DMS 273 (cell line): ENCODE measurements at regions not wholly inside any gene's neighbourhood (a gene's known extent, or its start where the extent isn't known, plus 50 kb on each side); places are given as distances from the start of the nearest gene placed in this dataset.

Experiments used
- DNase-seq: peaks from one replicate; lab custom pipeline; 2025; ENCODE audit not compliant: unreplicated experiment; lab: John Stamatoyannopoulos, UW

DNA sequence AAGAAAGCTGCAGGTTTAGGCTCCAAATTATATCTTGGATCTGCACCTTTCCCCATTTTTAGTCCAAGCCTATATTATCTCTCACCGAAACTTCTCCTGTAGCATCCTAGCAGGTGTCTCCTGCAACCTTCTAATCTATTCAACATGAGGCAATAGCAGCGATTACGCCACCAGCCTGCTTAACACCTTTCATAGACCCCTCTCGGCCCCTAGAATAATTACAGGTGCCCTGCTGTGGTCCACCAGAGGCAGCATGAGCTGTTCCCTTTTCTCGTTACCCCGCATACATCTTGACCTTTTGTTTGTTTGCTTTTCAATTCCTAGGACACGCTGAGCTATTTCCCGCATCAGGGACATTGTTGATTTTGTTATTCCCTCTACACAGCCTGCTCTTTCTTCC lies 361.9 kb downstream of the CYRIA start:
- DNase-seq, result no peak

- DNase-seq, result no peak
Measured at GRCh38 chr2:16303273-16303577, 362.4 kb downstream of the CYRIA start.

DNA sequence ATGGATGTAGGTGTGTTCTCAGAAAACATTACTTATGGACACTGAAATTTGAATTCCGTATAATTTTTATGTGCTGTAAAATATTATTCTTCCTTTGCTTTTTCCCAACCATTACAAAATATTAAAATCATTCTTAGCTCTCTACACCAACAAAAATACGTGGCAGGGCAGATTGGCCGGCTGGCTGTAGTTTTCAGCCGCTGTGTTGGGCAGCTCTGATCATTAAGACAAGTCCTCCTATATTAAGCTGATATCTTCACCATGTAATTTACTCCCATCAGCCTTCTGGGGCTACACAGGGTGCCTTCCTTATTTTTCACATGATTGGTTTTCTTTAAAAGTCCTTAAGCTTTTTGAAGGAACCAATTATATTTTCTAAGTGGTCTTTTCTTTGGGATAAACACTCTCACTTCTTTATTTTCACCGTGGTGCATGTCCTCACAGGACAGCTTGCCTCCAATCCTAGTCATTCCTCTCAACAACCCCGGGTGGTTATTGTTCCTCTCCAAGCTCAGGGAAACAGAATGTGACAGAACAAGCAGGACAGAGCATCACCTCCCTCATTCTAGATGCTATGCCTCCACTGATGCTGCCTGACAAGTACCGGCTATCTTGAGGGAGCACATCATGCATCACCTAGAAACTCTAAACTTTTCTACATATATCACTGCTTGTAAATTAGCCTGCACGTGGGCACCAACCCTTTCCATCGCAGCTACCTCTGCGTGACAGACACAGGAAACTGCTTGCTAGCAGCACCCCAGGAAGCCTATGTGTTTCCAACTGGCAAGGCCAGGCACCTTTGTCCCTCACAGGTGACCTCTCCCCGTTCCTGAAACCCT lies 362.3 kb downstream of the MYCN start:
- DNase-seq, result no peak

DNA sequence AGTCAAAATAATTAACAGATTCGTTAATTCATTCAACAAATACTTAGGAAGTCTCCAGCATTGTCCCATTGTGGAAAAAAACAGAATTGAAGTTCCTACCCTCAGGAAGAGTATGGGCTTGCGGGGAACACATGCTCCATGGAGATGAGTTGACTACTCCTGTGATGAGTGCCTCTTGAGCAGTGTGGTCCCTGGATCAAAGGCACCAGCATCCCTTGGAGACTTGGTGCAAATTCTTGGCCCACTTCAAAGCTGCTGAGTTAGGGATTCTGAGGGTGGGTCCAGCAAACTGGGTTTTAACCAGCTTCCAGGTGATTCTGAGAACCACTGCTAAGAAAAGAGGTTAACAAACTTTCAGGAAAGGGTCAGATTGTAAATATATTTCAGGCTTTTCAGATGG lies 361.6 kb downstream of the MYCN start:
- no peak for DNase-seq

DNA sequence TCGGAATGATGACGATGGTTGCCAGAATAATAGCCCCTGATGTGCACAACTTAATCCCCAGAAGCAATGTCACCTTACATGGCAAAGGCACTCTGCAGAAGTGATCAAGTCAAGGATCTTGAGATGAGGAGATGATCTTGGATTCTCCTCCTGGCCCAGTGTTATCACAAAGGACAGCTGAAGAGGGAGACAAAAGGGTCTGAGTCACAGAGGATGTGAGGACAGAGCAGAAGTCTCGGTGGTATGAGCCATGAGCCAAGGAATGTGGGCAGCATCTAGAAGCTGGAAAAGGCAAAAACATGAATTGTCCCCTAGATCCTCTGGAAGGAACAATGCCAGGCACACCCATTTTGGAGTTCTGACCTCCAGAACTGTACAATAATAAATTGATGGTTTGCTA lies 358.5 kb downstream of the MYCN start:
- no peak for DNase-seq

- DNase-seq, result no peak
Measured at GRCh38 chr2:16296331-16297250, 356.2 kb downstream of the MYCN start.

GRCh38 chr2:16296038-16296290 lies 355.6 kb downstream of the MYCN start:
- no peak for DNase-seq

GRCh38 chr2:16294791-16295190 lies 354.4 kb downstream of the MYCN start:
- DNase-seq, result no peak

- DNase-seq, result no peak
Measured at GRCh38 chr2:16293871-16294270, 353.5 kb downstream of the MYCN start.

- no peak for DNase-seq
Measured at GRCh38 chr2:16293398-16293797, 353.0 kb downstream of the MYCN start.

- DNase-seq, result no peak
Measured at GRCh38 chr2:16291731-16292550, 351.6 kb downstream of the MYCN start.

DNA sequence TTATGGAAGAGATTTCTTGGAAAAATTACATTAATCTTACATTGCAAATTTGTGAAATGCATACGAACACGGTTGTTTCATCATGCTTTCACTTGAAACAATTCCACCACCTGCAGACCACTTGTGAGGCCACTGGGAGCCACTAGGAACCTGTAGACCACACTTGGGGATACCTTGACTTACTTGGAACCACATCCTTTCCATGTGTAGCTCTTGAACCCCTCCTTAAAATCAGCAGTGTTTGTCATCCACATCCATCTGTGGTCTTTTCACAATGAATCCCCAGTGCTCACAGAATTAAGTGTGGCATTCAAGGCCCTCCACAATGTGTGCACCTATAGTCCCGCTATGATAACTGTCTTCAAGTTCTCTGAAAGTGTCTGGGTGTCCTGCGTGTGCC lies 350.9 kb downstream of the MYCN start:
- no peak for DNase-seq

- DNase-seq, result no peak
Measured at GRCh38 chr2:16290311-16291020, 350.1 kb downstream of the MYCN start.

DNA sequence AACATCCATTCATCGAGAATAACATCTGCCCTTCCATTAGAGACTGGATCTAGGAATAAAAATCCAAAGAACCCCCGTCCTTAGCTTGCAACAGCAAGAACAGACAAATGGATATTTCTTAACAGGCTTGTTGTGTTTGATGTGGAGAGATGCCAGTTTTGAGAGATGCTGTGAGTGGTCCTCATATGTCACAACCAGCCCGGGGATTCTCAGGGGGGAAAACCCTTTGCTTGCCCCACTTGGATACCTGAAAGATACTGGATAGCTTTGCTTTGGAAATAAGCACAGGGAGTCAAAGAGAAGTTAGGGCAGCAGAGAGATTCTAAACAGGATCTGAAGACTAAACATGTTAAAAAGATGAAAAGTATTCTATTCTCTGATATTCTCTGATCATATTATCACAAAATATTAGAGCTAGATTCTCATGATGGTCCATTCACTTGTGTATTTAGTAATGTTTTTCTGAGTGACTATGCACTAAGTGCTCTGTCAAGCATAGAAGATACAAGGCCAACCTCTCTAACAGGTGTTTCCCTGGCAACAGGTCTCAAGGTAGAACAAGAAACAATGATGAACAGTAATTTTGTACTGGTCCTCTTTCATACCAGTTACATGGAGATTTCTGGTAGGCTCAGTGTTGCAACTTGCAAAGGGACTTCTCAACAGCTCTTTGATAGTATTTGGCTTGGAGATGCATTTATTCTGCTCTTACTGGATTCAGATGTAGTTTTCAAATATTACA lies 348.2 kb downstream of the MYCN start:
- DNase-seq, result no peak

DNA sequence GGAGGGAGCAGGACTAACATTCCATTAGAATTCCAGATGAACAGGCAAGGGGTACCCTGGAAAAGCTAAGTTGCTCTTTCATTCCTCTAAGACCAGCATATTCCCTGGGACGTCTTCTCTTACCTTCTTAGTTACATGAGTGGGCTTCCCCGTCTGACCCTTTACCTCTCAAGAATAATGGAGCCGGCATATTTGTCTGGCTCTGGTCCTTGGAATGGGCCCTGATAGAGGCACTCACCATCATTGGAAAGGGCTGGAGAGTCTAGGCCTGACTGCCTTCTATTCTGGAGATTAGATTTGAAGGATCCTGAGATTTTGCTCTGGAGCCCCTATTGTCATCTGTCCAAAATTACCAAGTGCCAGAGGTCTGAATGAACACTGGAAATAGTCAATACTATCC lies 347.5 kb downstream of the MYCN start:
- DNase-seq, result no peak

DNA sequence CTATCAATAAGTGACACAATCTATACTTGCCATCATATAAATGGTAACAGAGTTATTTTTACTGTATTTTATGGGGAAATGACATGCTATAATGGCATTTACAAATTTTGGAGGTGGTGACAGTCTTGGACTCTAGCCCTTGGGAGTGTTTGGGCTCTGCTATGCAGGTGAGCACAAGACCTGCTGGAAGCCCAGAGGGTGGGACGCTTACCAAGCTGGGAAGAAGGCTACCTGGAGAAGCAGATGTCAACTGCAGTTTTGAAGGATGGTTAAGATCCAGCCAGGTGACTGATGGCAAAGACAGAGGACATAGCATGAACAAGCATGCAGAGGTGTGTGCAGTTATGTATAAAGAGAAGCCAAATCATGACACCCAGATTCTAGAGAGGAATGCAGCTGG lies 346.9 kb downstream of the MYCN start:
- DNase-seq, result no peak

GRCh38 chr2:16285813-16286510 lies 345.6 kb downstream of the MYCN start:
- DNase-seq, result no peak

DNA sequence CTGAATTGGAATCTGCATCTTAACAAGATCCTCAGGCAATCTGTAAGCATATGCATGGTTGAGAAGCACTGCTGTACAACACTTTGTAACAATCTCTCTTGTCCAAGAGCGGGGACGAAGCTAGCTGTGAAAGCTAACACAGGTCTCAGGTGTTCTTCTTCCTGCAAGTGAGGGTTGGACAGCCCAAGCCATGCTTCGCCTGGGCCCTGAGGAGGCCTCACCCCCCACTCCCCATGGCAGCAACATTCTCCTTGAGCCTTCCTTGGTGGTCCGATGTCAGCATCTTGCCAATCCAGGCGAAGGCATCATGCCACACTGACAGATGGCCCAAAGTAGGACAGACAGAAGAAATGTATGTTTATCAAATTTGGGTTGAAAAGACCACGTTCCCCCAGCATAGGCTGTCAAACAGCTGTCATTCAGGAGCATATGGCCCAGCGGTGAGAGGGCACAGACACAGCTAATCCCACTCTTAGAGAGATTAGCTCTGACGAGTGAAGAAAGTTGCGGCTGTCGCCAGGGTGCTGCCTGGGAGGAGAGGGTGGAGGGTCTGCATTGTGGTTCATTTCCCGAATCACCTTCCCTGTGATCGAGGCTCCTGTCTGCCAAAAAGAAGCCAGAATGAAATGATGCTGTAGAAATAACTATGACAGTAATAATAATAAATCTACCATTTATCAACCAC lies 344.7 kb downstream of the MYCN start:
- no peak for DNase-seq
